Tongue (tissue), 1 donor: ENCODE measurements at regions not wholly inside any gene's neighbourhood (a gene's known extent, or its start where the extent isn't known, plus 50 kb on each side); places are given as distances from the start of the nearest gene placed in this dataset.

Source experiments
- DNase-seq: peaks from one replicate; pipeline ENCODE4 v3.0.0-alpha.2; 2015

- no peak for DNase-seq
Observed at GRCh38 chr2:120477198-120477597, 131.3 kb downstream of the INHBB start.

- no peak for DNase-seq
Observed at GRCh38 chr2:120477831-120478481, 132.0 kb downstream of the INHBB start.

DNA sequence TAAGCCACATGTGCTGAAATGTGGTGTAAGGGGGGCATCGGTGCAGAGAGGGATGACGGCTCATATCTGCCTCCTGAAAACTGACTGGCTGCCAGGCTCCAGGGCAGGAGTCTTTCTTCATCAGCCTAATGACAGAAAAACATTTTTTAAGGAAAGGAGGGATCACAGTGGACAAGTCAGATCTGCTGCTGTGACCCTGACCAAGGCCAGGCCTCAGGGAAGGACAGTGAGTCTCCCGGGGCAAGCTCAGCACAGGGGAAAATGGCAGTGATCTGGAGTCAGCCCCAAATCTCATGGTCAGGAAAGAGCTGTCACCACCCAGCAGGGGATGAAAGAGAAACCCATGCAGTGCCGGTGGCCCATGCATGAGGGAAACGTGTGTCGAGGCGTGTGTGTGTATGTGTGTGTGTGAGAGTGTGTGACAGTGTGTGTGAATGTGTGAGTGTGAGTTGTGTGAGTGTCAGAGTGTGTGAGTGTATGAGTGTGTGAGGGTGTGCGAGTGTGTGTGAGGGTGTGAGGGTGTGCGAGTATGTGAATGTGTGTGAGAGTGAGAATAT lies 134.5 kb downstream of the INHBB start:
- DNase-seq: no peak

DNA sequence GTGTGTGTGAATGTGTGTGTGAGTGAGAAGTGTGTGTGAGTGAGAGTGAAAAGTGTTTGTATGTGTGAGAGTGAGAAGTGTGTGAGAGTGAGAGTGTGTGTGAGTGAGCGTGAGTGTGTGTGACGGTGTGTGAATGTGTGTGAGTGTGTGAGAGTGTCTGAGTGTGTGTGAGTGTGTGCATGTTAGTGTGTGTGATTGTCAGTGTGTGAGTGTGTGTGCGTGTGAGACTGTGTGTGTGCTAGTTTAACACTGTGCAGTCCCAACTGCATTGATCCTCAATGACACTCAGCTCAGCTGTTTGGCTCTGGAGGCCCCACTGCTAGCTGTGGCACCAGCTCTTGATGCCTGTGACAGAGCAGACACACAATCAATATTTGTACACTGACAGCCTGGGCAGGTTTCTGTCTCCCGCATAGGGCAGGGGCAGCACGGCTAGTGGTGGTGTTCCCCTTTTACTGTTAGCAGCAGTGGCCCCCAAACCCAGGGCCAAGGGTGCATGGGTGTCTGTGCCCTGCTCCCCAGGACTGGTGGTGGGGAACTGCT lies 135.0 kb downstream of the INHBB start:
- DNase-seq: no peak

DNA sequence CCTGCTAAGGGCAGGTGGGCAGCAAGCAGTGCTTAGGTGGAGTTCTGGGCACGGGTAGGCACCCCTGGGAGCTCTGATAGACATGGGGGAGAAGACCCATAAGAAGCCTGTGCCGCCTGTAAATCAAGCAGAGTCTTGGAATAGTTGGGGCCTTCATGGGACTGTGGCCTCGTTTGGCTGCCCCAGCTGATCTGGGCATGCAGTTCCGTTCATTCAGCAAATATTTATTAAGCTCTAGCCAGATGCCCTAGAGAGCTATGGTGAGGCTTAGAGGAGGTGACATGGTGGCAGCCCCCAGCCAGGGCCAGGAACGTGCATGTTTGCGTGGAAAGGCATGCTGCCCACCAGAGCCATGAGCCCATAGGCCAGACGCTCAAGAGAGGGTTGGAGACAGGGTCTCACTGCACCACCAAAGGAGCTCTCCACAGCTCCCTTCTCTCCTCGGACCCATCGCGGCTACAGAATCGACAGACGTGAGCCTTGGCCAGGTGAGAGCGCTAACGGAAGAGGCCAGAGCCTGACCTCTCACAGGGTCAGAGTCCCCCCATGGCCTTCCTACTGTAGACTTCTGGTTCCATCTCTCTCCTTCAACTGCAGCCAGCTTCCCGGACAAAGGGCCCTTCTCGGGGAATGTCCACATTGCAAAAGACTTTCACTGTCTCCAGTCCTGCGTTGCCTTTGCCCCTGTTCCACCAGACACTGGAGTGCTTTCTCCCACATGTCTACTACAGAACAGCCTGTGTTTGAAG lies 135.7 kb downstream of the INHBB start:
- no peak for DNase-seq

DNA sequence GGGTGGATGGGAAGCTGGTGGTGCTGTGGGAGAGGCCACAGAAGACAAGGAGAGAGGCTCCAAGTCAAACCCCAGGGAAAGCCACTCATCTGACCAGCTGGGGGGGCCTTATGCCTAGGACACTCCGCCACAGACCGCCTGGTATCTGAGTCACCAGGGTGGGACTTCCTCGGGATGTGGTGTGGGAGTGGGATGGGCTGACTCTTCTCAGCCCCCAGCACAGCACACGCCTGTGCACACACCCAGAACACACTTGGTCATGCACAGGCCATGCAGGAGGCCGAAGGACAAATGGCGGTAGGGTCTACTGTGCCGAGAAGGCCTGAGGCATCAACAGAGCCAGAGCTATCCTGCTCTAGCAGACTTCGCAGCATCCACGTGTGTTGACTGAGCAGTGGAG lies 136.4 kb downstream of the INHBB start:
- DNase-seq: no peak

DNA sequence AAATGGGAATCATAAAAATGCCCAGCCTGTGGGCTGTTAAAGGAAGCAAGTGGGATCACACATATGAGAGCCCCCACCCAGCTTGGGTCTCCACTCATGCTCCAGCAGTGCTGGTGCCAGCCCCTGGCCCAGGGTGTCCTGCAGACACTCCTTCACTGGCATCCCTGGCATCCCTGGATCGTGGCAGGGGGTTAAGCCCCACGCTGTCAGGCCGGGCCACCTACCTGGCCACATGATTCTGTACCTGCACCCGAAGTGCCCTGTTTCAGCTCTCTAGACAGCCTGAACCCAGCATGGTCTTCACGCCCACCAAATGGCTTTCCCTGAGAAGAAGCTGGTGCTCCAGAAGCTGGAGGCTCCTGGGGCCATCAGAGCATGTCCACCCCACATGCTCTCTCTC lies 137.4 kb downstream of the INHBB start:
- no peak for DNase-seq

DNA sequence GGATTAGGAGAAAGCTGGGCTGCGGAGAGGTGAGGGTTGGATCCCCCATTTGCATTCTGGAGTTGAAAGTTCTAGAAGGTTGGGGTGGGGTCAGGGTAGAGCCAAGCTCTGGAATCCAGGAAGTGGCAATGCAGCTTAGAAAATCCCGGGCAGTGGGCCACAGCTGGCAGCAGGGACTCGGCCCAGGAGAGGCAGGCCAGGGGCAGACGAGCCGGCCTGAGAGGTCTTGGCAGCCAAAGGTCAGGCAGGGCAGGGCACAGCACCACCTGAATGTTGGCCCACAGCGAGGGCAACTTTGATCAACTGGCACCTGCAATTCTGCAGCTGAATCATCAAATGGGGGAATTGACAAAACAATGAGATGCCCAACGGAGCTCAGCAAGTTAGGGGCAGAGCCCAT lies 139.2 kb downstream of the INHBB start:
- no peak for DNase-seq

- no peak for DNase-seq
Observed at GRCh38 chr2:120486441-120486840, 140.5 kb downstream of the INHBB start.

DNA sequence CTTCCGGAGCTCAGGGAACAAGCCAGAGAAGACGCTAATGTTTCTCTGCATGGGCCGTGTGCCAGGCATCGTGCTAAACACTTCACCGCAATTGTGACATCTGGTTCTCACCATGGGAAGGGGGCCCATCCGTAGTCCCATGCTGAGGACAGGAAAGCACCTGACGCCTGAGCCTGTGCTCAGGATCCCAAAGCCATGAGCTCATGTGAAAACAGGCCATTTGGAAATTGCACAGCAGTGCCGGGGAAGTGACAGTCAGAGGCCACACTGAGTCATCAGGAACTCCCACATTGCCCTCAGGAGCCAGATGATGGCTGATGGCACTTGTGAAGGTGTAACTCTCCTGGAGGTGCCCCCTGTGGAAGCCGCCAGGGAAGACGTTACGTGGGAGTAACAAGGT lies 141.0 kb downstream of the INHBB start:
- DNase-seq: no peak

GRCh38 chr2:120488531-120488930 lies 142.6 kb downstream of the INHBB start:
- DNase-seq: no peak

- DNase-seq: no peak
Observed at GRCh38 chr2:120489023-120489422, 143.1 kb downstream of the INHBB start.

DNA sequence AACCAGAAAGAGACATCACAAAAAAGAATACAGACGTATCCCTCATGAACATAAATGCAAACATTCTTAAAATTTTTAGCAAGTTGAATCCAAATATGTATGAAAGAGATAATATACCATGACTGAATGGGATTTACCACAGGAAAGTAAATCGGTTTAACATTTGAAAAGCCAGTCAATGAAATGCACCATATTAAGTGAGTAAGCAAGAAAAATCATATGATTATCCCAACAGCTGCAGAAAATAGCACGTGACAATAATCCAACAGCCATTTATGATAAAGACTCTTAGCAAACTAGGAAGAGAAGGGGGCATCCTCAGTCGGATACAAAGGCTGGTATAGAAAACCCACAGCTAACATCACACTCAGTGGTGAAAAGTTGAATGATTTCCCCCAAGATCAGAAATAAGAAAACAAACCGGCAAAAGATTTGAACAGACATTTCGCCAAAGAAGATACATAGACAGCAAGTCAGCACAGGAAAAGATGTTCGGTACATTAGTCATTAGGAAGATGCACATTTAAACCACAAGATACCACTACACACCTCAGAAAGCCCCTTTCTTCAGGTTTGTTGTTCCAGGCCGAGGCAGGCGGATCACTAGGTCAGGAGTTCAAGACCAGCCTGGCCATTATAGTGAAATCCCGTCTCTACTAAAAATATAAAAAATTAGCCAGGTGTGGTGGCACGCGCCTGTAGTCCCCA lies 144.3 kb downstream of the INHBB start:
- no peak for DNase-seq

GRCh38 chr2:120491111-120491625 lies 145.2 kb downstream of the INHBB start:
- no peak for DNase-seq

DNA sequence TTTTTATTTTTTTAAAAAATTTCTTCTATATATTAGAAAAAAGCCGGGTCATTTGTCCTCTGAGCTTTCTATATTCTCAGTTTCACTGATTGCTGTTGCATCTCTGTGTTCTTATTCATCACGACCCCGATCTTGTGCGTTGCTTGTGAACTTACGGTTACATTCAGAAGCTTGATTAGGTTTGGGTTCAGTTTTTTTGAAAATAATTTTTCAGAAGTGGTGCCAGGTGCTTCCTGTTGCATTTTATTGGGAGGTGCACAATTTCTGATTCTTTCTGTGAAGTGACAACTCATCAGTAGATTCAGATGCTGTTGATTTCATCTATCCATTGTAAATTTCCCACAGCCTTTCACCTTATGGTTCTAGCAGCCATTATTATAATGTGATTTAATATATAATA lies 147.3 kb downstream of the INHBB start:
- no peak for DNase-seq

DNA sequence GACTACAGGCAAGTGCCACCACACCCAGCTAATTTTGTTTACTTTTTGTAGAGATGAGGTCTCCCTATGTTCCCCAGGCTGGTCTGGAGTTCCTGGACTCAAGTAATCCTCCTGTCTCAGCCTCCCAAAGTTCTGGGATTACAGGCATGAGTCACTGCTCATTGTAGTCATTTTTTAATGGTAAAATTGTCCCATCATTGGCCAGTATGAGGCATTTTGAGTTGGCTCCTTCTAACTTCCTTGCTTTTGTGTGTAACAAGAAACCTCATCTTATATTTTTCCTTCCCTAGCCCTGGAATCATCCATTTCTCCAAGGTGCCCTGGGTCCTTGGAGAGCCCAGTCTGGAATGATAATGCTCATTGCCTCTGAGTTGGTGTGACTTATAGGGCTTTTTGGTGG lies 148.5 kb downstream of the INHBB start:
- no peak for DNase-seq

- no peak for DNase-seq
Observed at GRCh38 chr2:120495586-120495985, 149.7 kb downstream of the INHBB start.

DNA sequence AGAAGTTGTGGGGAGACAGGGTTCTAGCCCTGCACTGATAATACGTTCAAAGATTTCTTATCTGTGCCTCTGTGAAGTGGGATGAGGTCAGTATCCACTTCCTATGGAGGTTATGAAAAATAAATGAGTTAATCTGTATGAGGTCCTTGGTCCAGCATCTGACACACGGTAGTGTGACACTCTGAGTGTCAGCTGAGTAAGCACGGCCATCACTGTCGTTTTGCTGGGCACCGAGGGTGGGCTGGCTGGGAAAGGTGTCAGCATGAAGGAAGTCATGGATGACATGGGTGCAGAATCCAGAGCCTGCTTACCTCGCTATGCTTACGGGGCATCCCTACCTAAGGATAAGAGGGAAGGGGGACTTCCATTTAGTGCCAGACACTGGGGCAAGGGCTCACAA lies 150.3 kb downstream of the INHBB start:
- no peak for DNase-seq

- DNase-seq: no peak
Observed at GRCh38 chr2:120496759-120497158, 150.8 kb downstream of the INHBB start.

DNA sequence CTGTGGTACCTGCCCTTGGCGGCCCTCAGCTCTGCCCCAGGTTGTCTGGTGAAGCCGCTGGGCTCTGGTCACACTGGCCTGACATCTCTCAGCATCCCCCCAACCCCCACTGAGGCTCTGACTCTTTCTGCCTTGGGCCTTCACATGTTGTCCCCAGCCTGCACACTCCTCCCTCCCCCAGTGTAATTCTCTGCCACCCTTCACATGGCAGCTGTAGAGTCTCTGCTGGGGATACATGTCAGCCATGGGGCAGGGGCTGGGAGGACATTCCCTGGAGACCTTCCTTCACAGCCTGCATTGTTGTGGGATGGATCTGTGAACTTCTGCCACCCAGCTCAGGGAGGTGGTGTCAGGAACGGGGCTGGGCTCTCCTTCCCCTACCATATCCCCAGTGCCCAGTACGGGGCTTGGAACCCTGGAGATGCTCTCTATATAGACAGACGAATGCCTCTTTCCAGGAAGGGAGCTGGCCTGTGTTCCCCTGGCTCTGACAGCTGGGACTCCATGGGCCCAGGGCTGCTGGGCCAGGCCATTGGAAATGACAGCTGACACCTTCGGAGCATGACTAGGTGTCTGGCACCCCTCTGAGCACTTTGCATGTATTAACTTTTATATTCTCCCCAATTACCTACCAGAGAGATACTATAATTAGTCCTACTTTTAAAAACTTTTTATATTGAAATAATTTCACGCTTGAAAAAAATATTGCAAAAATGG lies 151.5 kb downstream of the INHBB start:
- no peak for DNase-seq

DNA sequence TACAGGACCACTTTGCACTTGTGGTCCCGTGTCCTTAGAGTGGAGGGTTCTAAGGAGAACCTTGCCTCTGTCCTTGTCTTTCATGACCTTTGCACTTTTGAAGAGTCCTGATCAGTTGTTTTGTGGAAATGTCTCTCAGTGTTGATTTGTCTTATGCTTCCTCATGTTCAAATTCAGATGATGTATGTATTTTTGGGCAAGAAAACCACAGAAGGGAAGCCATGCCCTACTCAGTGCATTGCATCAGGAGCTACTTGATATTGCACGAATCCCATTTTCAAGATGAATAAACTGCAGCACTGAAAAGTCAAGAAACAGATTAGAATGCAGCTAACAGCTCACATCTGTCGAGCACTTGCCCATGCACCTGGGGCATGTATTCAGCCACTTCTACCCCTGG lies 152.2 kb downstream of the INHBB start:
- no peak for DNase-seq
